ENCODE measurements at regions not wholly inside any gene's neighbourhood (a gene's known extent, or its start where the extent isn't known, plus 50 kb on each side); places are given as distances from the start of the nearest gene placed in this dataset.

DNA sequence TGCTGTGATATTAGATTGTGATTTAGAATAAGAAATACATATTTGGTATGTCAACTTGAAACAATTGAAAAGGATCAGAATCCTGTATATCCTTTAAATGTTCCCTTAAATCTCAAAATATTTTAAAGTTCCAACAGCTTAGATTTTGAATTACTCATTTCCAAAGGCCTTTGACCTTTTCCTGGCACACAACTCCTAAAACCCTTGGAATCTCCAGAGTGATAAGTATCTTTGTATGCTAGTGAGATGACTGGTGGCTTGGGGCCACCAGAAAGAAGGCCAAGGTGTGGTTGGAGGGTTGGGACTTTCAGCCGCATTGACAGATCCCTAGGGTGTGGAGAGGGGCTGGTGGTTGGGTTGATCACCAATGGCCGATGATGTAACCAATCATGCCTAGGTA is 104.7 kb downstream of the YIPF5 start:
- TF ChIP-seq, protein P1, sequence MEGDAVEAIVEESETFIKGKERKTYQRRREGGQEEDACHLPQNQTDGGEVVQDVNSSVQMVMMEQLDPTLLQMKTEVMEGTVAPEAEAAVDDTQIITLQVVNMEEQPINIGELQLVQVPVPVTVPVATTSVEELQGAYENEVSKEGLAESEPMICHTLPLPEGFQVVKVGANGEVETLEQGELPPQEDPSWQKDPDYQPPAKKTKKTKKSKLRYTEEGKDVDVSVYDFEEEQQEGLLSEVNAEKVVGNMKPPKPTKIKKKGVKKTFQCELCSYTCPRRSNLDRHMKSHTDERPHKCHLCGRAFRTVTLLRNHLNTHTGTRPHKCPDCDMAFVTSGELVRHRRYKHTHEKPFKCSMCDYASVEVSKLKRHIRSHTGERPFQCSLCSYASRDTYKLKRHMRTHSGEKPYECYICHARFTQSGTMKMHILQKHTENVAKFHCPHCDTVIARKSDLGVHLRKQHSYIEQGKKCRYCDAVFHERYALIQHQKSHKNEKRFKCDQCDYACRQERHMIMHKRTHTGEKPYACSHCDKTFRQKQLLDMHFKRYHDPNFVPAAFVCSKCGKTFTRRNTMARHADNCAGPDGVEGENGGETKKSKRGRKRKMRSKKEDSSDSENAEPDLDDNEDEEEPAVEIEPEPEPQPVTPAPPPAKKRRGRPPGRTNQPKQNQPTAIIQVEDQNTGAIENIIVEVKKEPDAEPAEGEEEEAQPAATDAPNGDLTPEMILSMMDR (IDR thresholded peaks at IDR 0.05), result no peak
- TF ChIP-seq ZFX (IDR thresholded peaks at IDR 0.05; ENCODE audit: borderline replicate concordance), result no peak

All from 22Rv1 (cell line).